ENCODE measurements at regions not wholly inside any gene's neighbourhood (a gene's known extent, or its start where the extent isn't known, plus 50 kb on each side); places are given as distances from the start of the nearest gene placed in this dataset.
"Not testable (repeated sequence)": the region's sequence is repeated elsewhere in the genome, so short reads cannot be mapped to it uniquely, and the experiment has no call there.

DNA sequence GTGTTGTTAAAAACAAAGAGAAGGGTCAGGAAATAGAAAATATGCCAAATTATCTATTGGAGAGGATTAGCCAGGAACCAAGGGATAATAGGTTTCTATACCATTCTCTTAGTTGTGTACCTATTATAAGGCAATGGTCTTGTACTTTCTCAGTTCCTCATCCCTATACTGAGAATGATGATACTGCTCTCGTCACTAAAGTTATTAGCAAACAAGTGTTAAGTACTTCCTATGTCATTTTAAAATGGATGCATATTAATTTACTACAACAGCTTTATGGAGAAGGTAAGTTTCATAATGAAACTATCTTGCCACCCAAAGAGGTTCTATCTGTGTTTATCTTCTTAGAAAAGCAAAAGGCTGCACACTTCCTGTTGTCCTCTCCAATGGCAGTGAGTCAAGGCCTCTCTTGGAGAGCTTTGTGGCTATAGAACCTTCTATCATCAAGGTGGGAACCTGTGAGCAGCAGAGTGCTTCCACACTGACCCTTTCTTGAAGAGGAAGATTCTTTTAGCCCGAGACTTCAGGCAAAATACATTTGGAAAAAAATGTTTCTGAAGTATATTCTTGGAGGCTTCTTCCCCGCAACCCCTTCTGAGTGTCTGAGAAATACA lies 460.7 kb upstream of the FANCL start:
- DNase-seq: no peak
- no peak overlapping the region for H3K4me3 Mint-ChIP-seq
- H3K27me3 Mint-ChIP-seq (ENCODE audit: insufficient read depth): no peaks in the 10 kb centered on the region
- TF ChIP-seq, protein P1, sequence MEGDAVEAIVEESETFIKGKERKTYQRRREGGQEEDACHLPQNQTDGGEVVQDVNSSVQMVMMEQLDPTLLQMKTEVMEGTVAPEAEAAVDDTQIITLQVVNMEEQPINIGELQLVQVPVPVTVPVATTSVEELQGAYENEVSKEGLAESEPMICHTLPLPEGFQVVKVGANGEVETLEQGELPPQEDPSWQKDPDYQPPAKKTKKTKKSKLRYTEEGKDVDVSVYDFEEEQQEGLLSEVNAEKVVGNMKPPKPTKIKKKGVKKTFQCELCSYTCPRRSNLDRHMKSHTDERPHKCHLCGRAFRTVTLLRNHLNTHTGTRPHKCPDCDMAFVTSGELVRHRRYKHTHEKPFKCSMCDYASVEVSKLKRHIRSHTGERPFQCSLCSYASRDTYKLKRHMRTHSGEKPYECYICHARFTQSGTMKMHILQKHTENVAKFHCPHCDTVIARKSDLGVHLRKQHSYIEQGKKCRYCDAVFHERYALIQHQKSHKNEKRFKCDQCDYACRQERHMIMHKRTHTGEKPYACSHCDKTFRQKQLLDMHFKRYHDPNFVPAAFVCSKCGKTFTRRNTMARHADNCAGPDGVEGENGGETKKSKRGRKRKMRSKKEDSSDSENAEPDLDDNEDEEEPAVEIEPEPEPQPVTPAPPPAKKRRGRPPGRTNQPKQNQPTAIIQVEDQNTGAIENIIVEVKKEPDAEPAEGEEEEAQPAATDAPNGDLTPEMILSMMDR (IDR thresholded peaks at IDR 0.05): no peak
- no peaks in the 10 kb centered on the region; the same call in 1 of the 2 replicates for H3K9me3 Mint-ChIP-seq
- H3K4me1 Mint-ChIP-seq (ENCODE audit: low read depth): no peaks in the 10 kb centered on the region
- H3K27ac Mint-ChIP-seq: no peak overlapping the region
- H3K36me3 Mint-ChIP-seq (ENCODE audit: low read depth): no peaks in the 10 kb centered on the region

DNA sequence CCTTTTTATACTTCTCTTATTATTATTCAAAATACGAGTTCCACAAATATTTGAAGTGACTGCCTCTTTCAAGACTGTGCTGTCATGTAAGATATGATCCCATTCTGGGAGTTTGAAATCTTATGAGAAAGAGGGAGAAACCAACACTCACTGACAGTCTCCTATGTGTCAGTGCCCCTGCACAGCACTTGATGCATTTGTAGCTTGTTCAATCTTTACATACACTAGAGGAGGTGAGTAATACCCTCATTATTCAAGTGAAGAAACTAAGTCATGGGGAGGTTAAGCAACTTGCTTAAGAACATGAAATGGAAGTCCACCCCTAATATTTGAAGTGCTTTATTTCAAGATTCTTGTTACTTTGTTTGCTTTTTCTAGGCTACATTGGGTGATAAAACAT lies 459.5 kb upstream of the FANCL start:
- TF ChIP-seq, protein P1 (IDR thresholded peaks at IDR 0.05): no peak
- H3K4me1 Mint-ChIP-seq (ENCODE audit: low read depth): no peaks in the 10 kb centered on the region
- H3K4me3 Mint-ChIP-seq: no peak overlapping the region
- H3K27me3 Mint-ChIP-seq (ENCODE audit: insufficient read depth): no peaks in the 10 kb centered on the region
- no peaks in the 10 kb centered on the region for H3K36me3 Mint-ChIP-seq (ENCODE audit: low read depth)
- DNase-seq: no peak
- no peaks in the 10 kb centered on the region; the same call in 1 of the 2 replicates for H3K9me3 Mint-ChIP-seq
- no peak overlapping the region for H3K27ac Mint-ChIP-seq

DNA sequence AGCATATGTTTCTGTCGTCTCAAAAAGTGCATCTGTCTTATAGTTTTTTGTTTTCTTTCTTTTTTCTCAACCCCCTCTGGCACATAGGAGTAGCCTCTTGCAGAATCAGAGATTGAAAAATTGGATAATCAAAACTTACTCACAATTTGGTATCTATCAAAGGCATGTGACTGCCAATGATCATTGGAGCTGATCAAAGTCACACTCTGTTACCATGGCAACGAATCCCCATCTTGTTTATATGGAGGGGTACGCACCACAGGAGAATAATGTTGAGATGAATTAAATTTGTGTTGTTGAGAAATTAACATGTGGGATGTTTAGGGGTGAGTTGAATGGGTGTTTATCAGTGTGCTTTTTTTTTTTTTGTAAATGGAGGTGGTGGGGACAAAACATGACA lies 458.3 kb upstream of the FANCL start:
- H3K36me3 Mint-ChIP-seq (ENCODE audit: low read depth): no peaks in the 10 kb centered on the region
- no peaks in the 10 kb centered on the region for H3K27me3 Mint-ChIP-seq (ENCODE audit: insufficient read depth)
- no peak overlapping the region for H3K4me3 Mint-ChIP-seq
- H3K9me3 Mint-ChIP-seq: peaks cover 4% of the 10 kb centered on the region
- DNase-seq: no peak
- H3K4me1 Mint-ChIP-seq (ENCODE audit: low read depth): no peaks in the 10 kb centered on the region
- TF ChIP-seq, protein P1 (IDR thresholded peaks at IDR 0.05): no peak
- no peak overlapping the region for H3K27ac Mint-ChIP-seq

DNA sequence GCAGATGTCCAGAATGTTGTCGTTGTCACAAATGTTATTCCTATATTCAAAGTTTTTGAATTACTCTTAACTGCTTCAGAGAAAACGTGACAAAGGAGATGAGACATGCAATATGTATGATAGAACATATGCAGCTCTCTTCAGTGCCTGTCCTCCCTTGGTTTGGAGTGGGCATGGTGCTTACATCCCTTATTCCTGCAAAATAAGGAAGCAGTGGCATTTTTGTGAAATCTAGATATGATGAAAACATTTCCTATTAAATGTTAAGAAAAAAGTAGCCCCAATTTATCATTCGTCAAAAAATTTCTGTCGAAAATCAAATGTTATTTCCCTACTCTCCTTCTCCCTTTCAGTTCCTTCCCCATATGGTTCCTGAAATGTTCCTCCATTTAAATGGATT lies 457.5 kb upstream of the FANCL start:
- no peaks in the 10 kb centered on the region for H3K4me1 Mint-ChIP-seq (ENCODE audit: low read depth)
- no peaks in the 10 kb centered on the region for H3K36me3 Mint-ChIP-seq (ENCODE audit: low read depth)
- TF ChIP-seq, protein P1 (IDR thresholded peaks at IDR 0.05): no peak
- no peaks in the 10 kb centered on the region for H3K27me3 Mint-ChIP-seq (ENCODE audit: insufficient read depth)
- H3K9me3 Mint-ChIP-seq: peaks cover 9% of the 10 kb centered on the region
- DNase-seq: no peak
- no peak overlapping the region for H3K27ac Mint-ChIP-seq
- H3K4me3 Mint-ChIP-seq: no peak overlapping the region

DNA sequence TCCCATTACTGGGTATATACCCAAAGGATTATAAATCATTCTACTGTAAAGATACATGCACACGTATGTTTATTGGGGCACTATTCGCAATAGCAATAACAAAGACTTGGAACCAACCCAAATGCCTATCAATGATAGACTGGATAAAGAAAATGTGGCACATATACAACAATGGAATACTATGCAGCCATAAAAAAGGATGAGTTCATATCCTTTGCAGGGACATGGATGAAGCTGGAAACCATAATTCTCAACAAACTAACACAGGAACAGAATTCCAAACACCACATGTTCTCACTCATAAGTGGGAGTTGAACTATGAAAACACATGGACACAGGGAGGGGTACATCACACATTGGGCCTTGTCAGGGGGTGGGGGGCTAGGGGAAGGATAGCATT lies 453.0 kb upstream of the FANCL start:
- not testable (repeated sequence) for H3K36me3 Mint-ChIP-seq (ENCODE audit: low read depth); DNase-seq; H3K27ac Mint-ChIP-seq; H3K4me1 Mint-ChIP-seq (ENCODE audit: low read depth); H3K27me3 Mint-ChIP-seq (ENCODE audit: insufficient read depth); H3K4me3 Mint-ChIP-seq
- H3K9me3 Mint-ChIP-seq: peaks cover 32% of the 10 kb centered on the region

DNA sequence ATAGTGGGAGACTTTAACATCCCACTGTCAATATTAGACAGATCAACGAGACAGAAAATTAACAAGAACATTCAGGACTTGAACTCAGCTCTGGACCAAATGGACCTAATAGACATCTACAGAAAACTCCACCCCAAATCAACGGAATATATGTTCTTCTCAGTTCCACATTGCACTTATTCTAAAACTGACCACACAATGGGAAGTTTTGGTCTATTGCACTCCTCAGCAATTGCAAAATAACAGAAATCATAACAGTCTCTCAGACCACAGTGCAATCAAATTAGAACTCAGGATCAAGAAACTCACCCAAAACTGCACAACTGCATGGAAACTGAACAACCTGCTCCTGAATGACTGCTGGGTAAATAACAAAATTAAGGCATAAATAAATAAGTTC lies 449.9 kb upstream of the FANCL start:
- not testable (repeated sequence) for H3K27ac Mint-ChIP-seq

DNA sequence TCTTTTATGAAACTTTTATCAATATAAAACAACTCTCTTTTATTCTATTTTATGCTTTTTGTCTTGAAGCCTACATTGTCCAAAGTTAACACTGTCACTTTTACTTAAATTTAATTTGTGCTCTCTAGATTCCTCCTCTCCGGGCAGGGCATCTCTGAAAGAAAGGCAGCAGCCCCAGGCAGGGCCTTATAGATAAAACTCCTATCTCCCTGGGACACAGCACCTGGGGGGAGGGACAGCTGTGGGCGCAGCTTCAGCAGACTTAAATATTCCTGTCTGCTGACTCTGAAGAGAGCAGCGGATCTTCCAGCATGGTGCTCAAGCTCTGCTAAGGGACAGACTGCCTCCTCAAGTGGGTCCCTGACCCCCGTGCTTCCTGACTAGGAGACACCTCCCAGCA lies 447.7 kb upstream of the FANCL start:
- TF ChIP-seq, protein P1 (IDR thresholded peaks at IDR 0.05): no peak
- H3K4me1 Mint-ChIP-seq (ENCODE audit: low read depth): no peaks in the 10 kb centered on the region

More for the DNA sequence above, 449.9 kb upstream of the FANCL start:
- not testable (repeated sequence) for H3K4me1 Mint-ChIP-seq (ENCODE audit: low read depth); H3K27me3 Mint-ChIP-seq (ENCODE audit: insufficient read depth); H3K4me3 Mint-ChIP-seq; H3K36me3 Mint-ChIP-seq (ENCODE audit: low read depth); DNase-seq
- peaks cover 32% of the 10 kb centered on the region for H3K9me3 Mint-ChIP-seq

More for the DNA sequence above, 447.7 kb upstream of the FANCL start:
- Mint-ChIP-seq H3K27ac (no peak overlapping the region), H3K9me3 (peaks cover 23% of the 10 kb centered on the region), H3K27me3 (ENCODE audit: insufficient read depth) (peaks cover 2% of the 10 kb centered on the region; the same call in 1 of the 2 replicates), H3K4me3 (no peak overlapping the region), H3K36me3 (ENCODE audit: low read depth) (no peaks in the 10 kb centered on the region)
- no peak for DNase-seq

Measured in HFFc6 (cell line).